Neural cell (in vitro differentiated cells): ENCODE measurements at regions not wholly inside any gene's neighbourhood (a gene's known extent, or its start where the extent isn't known, plus 50 kb on each side); places are given as distances from the start of the nearest gene placed in this dataset.
"Not testable (repeated sequence)": the region's sequence is repeated elsewhere in the genome, so short reads cannot be mapped to it uniquely, and the experiment has no call there.

Experiments
- H2AFZ ChIP-seq: fragments of 200-600, 300-800 bp; sonication (generic), shearing (Covaris generic); 2 replicates; pipeline ENCODE4 v1.6.0; 2014; ENCODE audit warnings: low read depth, mild to moderate bottlenecking, antibody characterized with exemption, low read length, moderate library complexity
- H3F3A ChIP-seq: fragments of 200-600 bp; shearing (Covaris generic); 2 replicates; pipeline ENCODE4 v1.6.1; 2016; ENCODE audit warnings: mild to moderate bottlenecking, moderate library complexity, mixed read lengths, antibody characterized with exemption, low read length; ENCODE audit not compliant: insufficient read depth, poor library complexity, severe bottlenecking
- H3K27ac ChIP-seq: fragments of 200-600, 300-800 bp; sonication (generic), shearing (Covaris generic); 2 replicates; pipeline ENCODE4 v1.5.1; 2014; ENCODE audit warnings: mild to moderate bottlenecking, low read length, moderate library complexity
- H3K27me3 ChIP-seq: fragments of 300-800, 200-600 bp; sonication (generic), shearing (Covaris generic); 2 replicates; pipeline ENCODE4 v1.6.0; 2014; ENCODE audit warnings: mild to moderate bottlenecking, low read depth, low read length, moderate library complexity; ENCODE audit not compliant: insufficient read depth
- H3K36me3 ChIP-seq: fragments of 300-800, 200-600 bp; sonication (generic), shearing (Covaris generic); 2 replicates; pipeline ENCODE4 v1.5.1; 2014; ENCODE audit warnings: mild to moderate bottlenecking, antibody characterized with exemption, low read length, moderate library complexity; ENCODE audit not compliant: insufficient read depth
- H3K4me2 ChIP-seq: fragments of 300-800, 200-600 bp; sonication (generic), shearing (Covaris generic); 2 replicates; pipeline ENCODE4 v1.6.0; 2014; ENCODE audit warnings: mild to moderate bottlenecking, low read length
- H3K4me3 ChIP-seq: fragments of 300-800, 200-600 bp; sonication (generic), shearing (Covaris generic); 2 replicates; pipeline ENCODE4 v1.5.1; 2014; ENCODE audit warnings: mild to moderate bottlenecking, low read length, moderate library complexity
- H3K79me2 ChIP-seq: fragments of 200-600 bp; shearing (Covaris generic); replicated peaks from 2 replicates; pipeline ENCODE4 v1.6.0; 2014; ENCODE audit warnings: mild to moderate bottlenecking, low read length, moderate library complexity; ENCODE audit not compliant: insufficient read depth
- H3K9ac ChIP-seq: fragments of 300-800, 200-600 bp; sonication (generic), shearing (Covaris generic); 2 replicates; pipeline ENCODE4 v1.6.1; 2016; ENCODE audit warnings: mild to moderate bottlenecking, low read length, mixed read lengths
- H3K9me2 ChIP-seq: fragments of 200-600 bp; shearing (Covaris generic); 2 replicates; pipeline ENCODE4 v1.6.1; 2016; ENCODE audit warnings: mild to moderate bottlenecking, low read length, mixed read lengths; ENCODE audit not compliant: insufficient read depth
- H3K9me3 ChIP-seq: fragments of 200-600, 300-800 bp; sonication (generic), shearing (Covaris generic); 2 replicates; pipeline ENCODE4 v1.6.1; 2016; ENCODE audit warnings: mild to moderate bottlenecking, mixed run types, low read length, moderate library complexity, mixed read lengths
- H4K20me1 ChIP-seq: fragments of 200-600 bp; shearing (Covaris generic); 2 replicates; pipeline ENCODE4 v1.6.1; 2016; ENCODE audit warnings: mild to moderate bottlenecking, mixed run types; ENCODE audit not compliant: insufficient read depth
- CTCF ChIP-seq: fragments of 450-650 bp; IDR thresholded peaks from 2 replicates; pipeline ENCODE4 v1.5.1; 2014; ENCODE audit warnings: antibody characterized with exemption, mild to moderate bottlenecking, moderate library complexity; ENCODE audit not compliant: poor library complexity, severe bottlenecking
- EP300 ChIP-seq: fragments of 450-650 bp; conservative IDR thresholded peaks from 2 replicates; pipeline ENCODE4 v1.6.1; 2014; ENCODE audit warnings: antibody characterized with exemption, mild to moderate bottlenecking, moderate library complexity; ENCODE audit not compliant: poor library complexity, severe bottlenecking
- EZH2 ChIP-seq: fragments of 200-600, 300-800 bp; shearing (Covaris generic), sonication (generic); IDR thresholded peaks from 2 replicates; pipeline ENCODE4 v1.6.1; 2014; ENCODE audit warnings: antibody characterized with exemption, low read length, borderline replicate concordance, mild to moderate bottlenecking; ENCODE audit not compliant: insufficient read depth, poor library complexity, severe bottlenecking
- MXI1 ChIP-seq: fragments of 450-650 bp; conservative IDR thresholded peaks from 2 replicates; pipeline ENCODE4 v1.6.1; 2014; ENCODE audit warnings: antibody characterized with exemption, mild to moderate bottlenecking; ENCODE audit not compliant: poor library complexity, severe bottlenecking
- POLR2AphosphoS5 ChIP-seq: IDR thresholded peaks from 2 replicates; pipeline ENCODE4 v1.6.1; 2012
- RAD21 ChIP-seq: fragments of 450-650 bp; conservative IDR thresholded peaks from 2 replicates; pipeline ENCODE4 v1.6.1; 2014; ENCODE audit warnings: antibody characterized with exemption, mild to moderate bottlenecking, moderate library complexity
- REST ChIP-seq: IDR thresholded peaks from 2 replicates; pipeline ENCODE4 v1.6.1; 2012; ENCODE audit warnings: borderline replicate concordance
- SMC3 ChIP-seq: fragments of 450-650 bp; conservative IDR thresholded peaks from 2 replicates; pipeline ENCODE4 v1.6.1; 2014; ENCODE audit warnings: antibody characterized with exemption, mild to moderate bottlenecking, moderate library complexity; ENCODE audit not compliant: poor library complexity
- TAF1 ChIP-seq: IDR thresholded peaks from 2 replicates; pipeline ENCODE4 v1.6.1; 2012; ENCODE audit warnings: low read depth

- Histone ChIP-seq H3F3A (no peaks in the 10 kb centered on the region), H3K9ac (no peak overlapping the region), H3K4me2 (no peak overlapping the region), H2AFZ (no peak overlapping the region), H3K27me3 (no peaks in the 10 kb centered on the region), H3K9me3 (no peaks in the 10 kb centered on the region), H3K36me3 (no peaks in the 10 kb centered on the region), H3K27ac (no peak overlapping the region), H4K20me1 (no peaks in the 10 kb centered on the region), H3K9me2 (no peaks in the 10 kb centered on the region), H3K79me2 (no peaks in the 10 kb centered on the region), H3K4me3 (no peak overlapping the region)
- TF ChIP-seq MXI1: no peak
- no peak for TF ChIP-seq POLR2AphosphoS5
- TF ChIP-seq CTCF: no peak
- no peak for TF ChIP-seq EP300
- no peak for TF ChIP-seq RAD21
- no peak for TF ChIP-seq SMC3
- no peak for TF ChIP-seq REST
- TF ChIP-seq EZH2: no peak
- no peak for TF ChIP-seq TAF1
These were observed 77.5 kb upstream of the TCF4 start for GRCh38 chr18:55665506-55665905.

GRCh38 chr18:55664758-55665400, 76.9 kb upstream of the TCF4 start:
- not testable (repeated sequence) for H3K27me3 ChIP-seq, H3K9me3 ChIP-seq, H4K20me1 ChIP-seq, H3K9ac ChIP-seq, H3K79me2 ChIP-seq, H2AFZ ChIP-seq, H3F3A ChIP-seq, H3K9me2 ChIP-seq, H3K4me2 ChIP-seq, H3K36me3 ChIP-seq, H3K4me3 ChIP-seq, H3K27ac ChIP-seq

GRCh38 chr18:55663891-55664290, 75.9 kb upstream of the TCF4 start:
- Histone ChIP-seq H3K79me2 (no peaks in the 10 kb centered on the region), H3K9ac (no peak overlapping the region), H3K4me2 (no peak overlapping the region), H3K9me2 (no peaks in the 10 kb centered on the region), H4K20me1 (no peaks in the 10 kb centered on the region), H3K9me3 (no peaks in the 10 kb centered on the region), H2AFZ (no peak overlapping the region), H3K27ac (no peak overlapping the region), H3K4me3 (no peak overlapping the region), H3K36me3 (no peaks in the 10 kb centered on the region), H3K27me3 (no peaks in the 10 kb centered on the region), H3F3A (no peaks in the 10 kb centered on the region)
- TF ChIP-seq EP300: no peak
- TF ChIP-seq SMC3: no peak
- no peak for TF ChIP-seq POLR2AphosphoS5
- no peak for TF ChIP-seq MXI1
- TF ChIP-seq TAF1: no peak
- TF ChIP-seq EZH2: no peak
- no peak for TF ChIP-seq RAD21
- TF ChIP-seq REST: no peak
